NCI-H1092 (cell line): ENCODE measurements at regions not wholly inside any gene's neighbourhood (a gene's known extent, or its start where the extent isn't known, plus 50 kb on each side); places are given as distances from the start of the nearest gene placed in this dataset.

Source experiments
- DNase-seq: peaks from one replicate; lab custom pipeline; 2025; lab: John Stamatoyannopoulos, UW

DNA sequence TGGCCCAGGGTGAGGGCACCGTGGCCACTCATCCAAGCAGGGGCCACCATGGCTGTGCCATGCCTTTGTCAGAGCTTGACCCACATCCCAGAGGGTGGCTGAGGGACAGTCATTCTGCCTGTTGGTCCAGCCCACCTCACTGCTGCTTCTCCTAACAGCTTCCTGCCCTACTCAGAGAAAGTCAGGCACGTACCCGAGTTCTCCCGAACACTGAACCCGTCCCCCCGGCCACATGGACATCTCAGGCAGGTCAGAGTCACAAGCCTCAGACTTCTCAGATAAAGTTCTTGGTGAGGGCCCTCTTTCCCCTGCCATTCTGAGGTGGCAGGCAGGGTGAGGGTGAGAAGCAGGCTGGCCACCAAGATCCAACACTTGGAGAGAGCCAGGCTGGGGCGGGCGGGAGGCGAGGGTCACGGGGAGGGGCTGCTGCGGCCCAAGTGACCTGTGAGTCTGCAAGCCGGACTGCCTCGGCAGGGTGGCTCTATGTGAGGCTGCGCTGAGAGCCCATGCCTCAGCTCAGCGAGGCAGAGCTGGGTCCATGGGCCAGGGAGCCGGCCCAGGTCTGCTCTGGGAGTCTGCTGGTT is 317.8 kb downstream of the TMEM121 start:
- DNase-seq: no peak

DNA sequence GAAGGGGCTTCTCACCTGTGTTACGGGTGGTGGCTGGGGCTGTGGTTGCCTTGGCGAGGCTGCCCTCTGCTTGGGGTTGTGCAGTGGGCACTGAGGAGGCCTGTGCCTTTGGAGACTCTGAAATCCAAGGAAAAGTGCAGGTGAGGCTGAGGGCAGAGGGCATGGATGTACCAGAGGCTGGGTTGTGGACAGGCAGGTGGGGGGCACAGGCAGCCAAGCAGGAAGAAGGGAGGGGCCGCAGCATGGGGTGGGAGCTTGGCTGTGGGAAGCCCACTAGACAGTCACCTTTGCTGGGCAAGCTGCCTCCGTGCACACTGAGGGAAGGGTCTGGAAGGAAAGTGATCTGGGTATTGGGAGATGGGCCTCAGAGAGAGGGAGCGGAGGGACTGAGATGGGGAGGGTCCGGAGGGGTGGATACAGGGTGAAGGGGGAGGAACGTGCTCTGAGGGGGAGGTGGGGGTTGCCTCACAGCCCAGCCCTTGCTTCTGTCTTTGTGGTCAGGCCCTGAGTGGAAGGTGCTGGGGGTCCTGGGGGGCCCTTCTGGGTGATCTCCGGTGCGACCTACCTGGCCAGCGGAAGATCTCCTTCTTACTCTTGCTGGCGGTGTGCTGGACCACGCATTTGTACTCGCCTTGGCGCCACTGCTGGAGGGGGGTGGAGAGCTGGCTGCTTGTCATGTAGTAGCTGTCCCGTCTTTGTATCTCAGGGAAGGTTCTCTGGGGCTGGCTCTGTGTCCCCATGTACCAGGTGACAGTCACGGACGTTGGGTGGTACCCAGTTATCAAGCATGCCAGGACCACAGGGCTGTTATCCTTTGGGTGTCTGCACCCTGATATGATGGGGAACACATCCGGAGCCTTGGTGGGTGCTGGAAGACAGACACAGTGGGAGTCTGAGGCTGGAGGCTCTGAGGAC is 318.7 kb downstream of the TMEM121 start:
- no peak for DNase-seq

GRCh38 chr14:105845725-105846309 is 319.4 kb downstream of the TMEM121 start:
- no peak for DNase-seq

- DNase-seq: no peak
Measured at GRCh38 chr14:105846312-105846711, 319.9 kb downstream of the TMEM121 start.

DNA sequence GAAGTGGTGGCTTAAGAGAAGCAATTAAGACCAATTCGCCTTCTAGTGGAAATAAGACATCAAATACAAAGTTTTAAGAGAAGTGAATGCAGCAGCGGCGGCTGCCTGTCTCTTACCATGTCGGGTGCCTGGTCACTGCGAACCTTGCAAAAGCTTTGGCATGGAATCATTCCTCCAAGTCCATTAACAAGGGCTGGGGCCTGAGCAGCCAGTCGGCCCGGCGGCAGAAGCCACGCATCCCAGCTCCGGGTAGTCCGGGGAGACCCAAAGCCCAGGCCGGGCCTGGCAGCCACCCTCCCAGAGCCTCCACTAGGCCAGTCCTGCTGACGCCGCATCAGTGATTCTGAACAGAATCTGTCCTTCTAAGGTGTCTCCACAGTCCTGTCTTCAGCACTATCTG is 321.0 kb downstream of the TMEM121 start:
- no peak for DNase-seq

DNA sequence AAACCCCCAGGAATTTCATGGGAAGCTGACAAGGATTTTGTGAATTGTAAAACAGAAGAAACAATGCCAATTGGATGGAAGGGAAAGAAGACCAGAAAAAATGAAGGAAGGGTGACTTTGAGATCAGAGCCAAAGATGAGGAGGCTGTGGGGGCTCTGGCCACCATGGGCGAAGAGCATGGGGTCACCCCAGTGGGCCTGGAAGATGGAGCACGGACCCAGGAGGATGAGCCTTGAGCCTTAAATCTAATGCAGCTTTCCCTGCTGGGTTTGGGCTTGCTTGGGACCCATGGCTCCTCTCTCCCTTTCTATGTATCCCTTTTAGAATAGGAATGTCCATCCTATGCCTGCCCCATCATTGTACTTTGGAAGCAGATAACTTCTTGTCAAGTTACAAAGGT is 322.2 kb downstream of the TMEM121 start:
- DNase-seq: no peak

DNA sequence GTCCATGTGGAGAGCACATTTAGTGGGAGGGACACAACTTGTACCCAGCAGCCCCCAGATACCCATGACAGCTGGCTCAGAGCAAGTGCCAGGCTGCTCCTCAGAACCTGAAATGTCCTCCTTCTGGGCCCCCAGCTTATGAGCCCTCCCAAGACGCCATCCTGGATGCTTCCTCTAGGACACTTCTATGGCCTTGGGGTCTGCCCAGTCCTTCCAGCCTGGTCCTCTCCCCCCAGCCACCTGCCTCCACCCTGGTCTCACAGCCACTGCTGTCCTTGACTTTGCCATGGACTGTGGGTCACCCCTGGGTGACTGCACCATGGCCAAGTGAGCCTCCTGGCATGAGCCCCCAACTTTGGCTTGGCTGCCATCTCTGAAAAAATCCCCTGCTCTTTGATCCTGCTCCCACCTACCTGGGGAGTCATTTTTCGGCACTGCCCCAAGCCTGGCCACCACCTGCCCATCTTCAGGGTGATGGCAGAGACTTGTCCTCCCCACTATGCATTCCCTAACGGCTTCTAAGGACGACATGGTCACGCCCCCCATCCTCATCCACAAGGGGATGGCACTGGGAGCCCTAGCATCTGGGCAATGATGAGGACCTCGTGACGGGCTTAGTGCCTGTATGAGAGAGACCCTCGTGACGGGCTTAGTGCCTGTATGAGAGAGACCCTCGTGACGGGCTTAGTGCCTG is 323.7 kb downstream of the TMEM121 start:
- DNase-seq: no peak

DNA sequence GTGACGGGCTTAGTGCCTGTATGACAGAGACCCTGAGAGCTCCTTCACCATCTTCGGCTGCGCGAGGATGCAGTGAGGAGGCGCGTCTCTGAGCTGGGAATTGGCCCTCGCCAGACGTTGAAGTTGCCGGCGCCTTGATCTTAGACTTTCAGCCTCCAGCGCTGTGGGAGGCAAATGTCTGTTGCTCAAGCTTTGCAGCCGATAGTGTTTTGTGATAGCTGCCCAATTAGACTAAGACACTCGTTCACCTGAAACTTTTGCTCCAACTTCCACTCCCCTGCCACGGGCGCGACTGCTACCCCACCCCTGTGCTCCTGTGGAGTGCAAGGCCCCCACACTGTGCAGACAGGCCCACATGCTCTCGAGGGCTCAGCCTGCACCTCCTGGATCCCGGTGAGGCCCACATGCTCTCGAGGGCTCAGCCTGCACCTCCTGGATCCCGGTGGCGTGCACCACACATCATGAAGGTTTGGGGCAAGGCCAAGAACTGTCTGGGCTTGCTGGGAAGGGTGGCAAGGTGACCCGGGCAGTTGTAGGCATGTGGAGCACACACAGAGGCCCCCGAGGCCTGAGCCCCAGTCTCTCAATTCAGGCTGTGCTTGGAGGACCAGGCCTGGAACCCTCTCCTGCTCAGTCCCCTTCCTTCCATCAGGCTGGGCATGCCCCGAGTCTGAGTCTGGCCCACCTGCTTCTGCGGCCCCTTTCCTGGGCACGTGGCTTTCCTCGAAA is 324.6 kb downstream of the TMEM121 start:
- DNase-seq: no peak

- no peak for DNase-seq
Measured at GRCh38 chr14:105851716-105852377, 325.5 kb downstream of the TMEM121 start.

- no peak for DNase-seq
Measured at GRCh38 chr14:105852378-105853088, 326.1 kb downstream of the TMEM121 start.

- DNase-seq: no peak
Measured at GRCh38 chr14:105853089-105853906, 326.9 kb downstream of the TMEM121 start.

DNA sequence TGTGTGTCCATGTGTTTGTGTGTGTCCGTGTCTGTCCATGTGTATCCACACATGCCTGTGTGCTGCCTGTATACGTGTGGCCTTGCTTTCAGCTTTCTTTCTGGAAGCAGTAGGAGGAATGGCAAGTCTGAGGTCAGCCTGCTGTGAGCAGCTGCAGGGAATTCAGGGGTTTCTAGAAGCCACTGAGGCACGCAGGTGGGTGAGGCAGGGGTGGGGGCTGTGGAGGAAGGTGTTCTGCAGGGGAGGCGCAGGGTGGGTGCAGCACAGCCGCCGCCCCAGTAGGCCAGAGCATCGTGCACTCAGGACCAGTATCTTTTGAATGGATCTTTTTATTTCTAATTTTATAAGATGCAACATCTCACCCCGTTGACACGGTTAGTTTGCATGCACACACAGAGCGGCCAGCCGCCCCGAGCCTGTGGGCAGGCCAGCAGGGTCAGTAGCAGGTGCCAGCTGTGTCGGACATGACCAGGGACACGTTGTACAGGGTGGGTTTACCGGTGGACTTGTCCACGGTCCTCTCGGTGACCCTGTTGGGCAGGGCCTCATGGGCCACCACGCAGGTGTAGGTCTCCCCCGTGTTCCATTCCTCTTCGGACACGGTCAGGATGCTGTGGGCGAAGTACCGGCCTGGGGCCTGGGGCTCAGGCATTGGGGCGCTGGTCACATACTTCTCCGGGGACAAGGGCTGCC is 327.7 kb downstream of the TMEM121 start:
- DNase-seq: no peak

DNA sequence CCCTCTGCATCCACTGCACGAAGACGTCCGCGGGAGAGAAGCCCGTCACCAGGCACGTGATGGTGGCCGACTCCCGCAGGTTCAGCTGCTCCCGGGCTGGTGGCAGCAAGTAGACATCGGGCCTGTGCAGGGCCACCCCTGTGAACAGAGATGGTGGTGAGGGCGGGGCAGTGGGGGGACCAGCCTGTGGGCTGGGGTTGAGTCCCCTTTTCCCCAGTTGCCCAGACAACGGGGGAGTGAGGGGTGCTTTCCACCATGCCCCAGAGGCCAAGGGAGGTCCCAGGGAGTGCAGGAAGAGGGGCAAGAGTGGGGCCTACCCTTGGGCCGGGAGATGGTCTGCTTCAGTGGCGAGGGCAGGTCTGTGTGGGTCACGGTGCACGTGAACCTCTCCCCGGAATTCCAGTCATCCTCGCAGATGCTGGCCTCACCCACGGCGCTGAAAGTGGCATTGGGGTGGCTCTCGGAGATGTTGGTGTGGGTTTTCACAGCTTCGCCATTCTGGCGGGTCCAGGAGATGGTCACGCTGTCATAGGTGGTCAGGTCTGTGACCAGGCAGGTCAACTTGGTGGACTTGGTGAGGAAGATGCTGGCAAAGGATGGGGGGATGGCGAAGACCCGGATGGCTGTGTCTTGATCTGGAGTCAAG is 328.3 kb downstream of the TMEM121 start:
- no peak for DNase-seq

- no peak for DNase-seq
Measured at GRCh38 chr14:105855246-105855892, 329.0 kb downstream of the TMEM121 start.

GRCh38 chr14:105855893-105856675 is 329.7 kb downstream of the TMEM121 start:
- no peak for DNase-seq

GRCh38 chr14:105856676-105857219 is 330.4 kb downstream of the TMEM121 start:
- no peak for DNase-seq

GRCh38 chr14:105857220-105857825 is 330.9 kb downstream of the TMEM121 start:
- DNase-seq: no peak
